AG20443 (cell line): ENCODE measurements at regions not wholly inside any gene's neighbourhood (a gene's known extent, or its start where the extent isn't known, plus 50 kb on each side); places are given as distances from the start of the nearest gene placed in this dataset.

Source experiments
- DNase-seq: peaks from one replicate; pipeline ENCODE4 v3.0.0; 2012; ENCODE audit warnings: low spot score, mixed read lengths

- peak; percentile 58 for DNase-seq
Observed at GRCh38 chr3:44021651-44022594, 219.8 kb upstream of the TOPAZ1 start.

GRCh38 chr3:44023961-44024593, 217.6 kb upstream of the TOPAZ1 start:
- DNase-seq: no peak

GRCh38 chr3:44026220-44026865, 215.3 kb upstream of the TOPAZ1 start:
- DNase-seq: no peak

DNA sequence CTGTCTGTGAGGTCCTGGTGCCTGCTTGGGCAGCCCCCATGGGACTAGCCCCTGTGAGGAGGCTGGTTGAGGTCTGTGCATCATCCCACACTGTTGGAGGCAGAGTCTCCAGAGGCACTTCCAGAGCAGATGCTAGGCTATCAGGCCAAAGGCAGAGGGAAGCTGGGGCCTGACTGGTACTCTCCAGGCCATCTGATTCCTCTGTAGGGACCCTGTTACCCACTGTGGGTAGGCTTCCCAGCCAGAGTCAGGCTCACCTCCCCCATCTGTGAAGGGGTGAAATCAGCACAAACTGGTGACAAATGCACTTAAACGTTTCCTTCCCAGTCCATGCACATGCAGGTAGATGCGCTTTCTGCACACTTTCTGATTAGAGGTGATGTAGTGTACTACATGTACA, 212.6 kb upstream of the TOPAZ1 start:
- DNase-seq: no peak

DNA sequence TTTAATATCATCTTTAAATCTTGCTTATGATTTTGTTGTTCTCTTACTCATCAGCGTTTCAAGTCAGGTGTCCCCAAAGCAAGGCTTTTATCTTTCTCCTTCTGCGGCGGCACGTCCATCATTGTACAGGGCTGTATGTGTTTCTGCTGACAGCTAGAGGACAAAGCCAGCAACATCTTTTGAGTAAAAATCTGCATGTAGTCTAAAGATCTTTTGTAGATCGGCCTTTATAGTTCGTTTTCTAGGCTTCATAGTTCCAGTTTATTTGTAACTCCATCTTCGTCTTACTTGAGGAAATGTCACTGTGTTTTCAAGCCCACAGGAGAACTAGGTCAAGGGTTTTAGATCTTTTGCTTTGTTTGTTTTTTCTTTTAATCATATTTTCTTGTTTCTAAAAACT, 211.4 kb upstream of the TOPAZ1 start:
- no peak for DNase-seq

GRCh38 chr3:44030687-44031305, 210.9 kb upstream of the TOPAZ1 start:
- DNase-seq: no peak

DNA sequence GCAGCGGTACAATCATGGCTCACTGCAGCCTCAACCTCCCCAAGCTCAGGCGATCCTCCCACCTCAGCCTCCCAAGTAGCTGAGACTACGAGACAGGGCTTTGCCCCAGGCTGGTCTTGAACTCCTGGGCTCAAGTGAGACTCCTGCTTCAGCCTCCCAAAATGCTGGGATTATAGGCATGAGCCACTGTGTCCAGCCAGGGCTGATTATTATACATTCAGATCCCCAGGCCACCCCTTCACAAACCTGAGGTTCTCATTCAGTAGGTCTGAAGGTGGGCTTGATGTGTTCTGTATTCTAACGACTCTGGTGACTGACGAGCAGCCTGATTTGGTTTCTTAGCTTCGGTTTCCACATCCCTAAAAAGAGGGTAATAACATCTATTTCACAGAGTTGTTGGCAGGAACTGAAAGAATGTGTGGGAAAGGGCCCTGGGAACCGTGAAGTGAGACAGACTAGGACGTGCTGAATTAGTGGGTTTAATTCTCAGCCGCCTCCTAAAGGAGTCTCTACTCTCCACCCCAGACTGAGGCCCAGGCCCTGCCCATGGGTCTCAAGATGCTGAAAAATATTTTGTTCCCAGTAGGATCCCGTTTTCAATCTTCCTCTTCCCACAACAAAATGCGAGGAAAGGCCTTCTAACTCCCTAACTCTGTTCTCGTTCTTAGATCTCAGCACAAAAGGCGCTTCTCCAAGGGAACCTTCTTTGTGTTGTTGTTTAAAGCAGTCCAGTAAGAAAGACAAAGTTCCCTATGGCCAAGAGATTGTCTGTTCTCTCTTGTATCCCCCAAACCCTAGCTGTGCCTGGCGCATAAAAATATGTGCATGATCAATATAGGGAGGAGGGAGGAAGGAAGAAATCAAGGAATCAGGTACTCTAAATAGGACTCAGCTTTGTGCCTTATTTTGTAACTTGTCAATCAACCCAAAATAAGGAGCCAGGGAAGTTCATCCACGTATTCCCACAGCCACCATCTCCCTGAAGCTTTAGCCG, 210.0 kb upstream of the TOPAZ1 start:
- DNase-seq: no peak

GRCh38 chr3:44032487-44032886, 209.2 kb upstream of the TOPAZ1 start:
- DNase-seq: no peak

DNA sequence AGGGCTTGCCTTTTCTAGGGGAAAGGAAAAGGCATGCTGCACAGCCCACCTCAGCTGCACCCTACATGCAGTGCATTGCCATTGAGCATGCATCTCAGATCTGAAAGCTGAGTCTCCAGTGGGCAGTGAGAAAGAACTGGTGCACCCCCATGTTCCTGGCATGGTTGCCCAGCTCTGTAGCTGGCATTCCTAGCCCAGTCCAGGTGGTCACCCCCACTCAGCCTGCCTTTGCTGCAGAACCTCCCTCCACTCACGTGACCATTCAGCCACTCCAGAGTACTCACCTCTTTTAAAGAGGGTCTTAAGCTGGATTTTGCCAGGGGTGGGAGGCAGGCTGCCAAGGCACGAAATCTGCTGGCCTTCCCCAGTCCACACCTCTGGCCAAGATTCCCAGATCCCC, 208.6 kb upstream of the TOPAZ1 start:
- DNase-seq: no peak

DNA sequence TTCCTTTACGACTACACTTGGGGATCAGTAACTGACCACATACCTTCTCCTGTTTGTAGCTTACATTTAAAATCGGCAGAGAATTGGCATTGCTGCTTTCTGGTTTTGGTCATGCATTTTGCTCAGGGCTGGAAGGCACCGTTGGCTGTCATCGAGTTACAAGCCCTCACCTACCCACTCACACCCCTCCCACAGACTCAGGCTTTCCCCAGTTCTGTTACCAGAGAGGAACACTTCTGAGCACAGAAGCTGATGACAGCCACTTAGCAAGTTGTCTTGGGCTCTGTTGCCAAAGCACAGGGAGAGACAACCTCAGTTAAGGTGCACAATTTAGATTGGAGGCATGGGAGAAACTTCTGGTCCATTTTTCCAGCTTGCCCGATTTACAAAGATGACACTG, 204.8 kb upstream of the TOPAZ1 start:
- no peak for DNase-seq

DNA sequence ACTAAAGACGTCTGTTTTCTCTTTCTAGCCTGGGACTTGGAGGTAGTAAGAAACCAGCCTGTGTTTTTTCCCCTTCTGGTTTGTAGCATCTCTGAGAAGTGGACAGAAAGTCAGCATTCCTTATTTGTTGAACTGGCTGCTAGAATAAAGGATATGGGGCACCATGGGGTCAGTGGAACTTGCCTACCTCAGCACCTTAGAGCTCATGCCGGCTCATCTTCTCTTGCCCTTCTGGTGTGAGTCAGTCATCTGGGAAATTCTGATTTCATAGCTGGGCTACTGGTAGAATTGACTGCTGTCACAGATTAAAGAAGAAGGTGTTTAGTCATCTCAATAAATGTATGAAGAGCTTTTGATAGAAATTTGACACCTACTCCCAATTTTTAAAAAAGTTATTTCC, 202.7 kb upstream of the TOPAZ1 start:
- no peak for DNase-seq

- DNase-seq: no peak
Observed at GRCh38 chr3:44041726-44042125, 200.0 kb upstream of the TOPAZ1 start.

DNA sequence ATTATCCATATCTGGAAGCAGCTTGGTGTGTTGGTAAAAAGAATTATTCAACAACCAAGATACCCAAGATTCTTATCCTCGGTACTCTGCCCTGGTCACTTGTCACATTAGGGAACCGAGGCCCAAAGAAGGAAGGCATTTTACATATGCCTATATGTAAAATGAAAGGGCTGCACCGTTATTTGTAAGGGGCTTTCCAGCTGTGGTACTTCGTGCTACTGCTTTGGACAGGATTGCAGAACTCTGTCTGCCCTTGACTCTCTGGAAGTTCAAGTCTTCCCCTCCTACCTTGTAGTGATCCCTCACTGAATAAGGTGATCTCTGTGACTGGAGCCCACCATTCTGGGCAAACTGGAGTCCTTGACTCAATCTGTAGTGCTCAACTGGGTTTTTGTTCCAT, 198.9 kb upstream of the TOPAZ1 start:
- no peak for DNase-seq

DNA sequence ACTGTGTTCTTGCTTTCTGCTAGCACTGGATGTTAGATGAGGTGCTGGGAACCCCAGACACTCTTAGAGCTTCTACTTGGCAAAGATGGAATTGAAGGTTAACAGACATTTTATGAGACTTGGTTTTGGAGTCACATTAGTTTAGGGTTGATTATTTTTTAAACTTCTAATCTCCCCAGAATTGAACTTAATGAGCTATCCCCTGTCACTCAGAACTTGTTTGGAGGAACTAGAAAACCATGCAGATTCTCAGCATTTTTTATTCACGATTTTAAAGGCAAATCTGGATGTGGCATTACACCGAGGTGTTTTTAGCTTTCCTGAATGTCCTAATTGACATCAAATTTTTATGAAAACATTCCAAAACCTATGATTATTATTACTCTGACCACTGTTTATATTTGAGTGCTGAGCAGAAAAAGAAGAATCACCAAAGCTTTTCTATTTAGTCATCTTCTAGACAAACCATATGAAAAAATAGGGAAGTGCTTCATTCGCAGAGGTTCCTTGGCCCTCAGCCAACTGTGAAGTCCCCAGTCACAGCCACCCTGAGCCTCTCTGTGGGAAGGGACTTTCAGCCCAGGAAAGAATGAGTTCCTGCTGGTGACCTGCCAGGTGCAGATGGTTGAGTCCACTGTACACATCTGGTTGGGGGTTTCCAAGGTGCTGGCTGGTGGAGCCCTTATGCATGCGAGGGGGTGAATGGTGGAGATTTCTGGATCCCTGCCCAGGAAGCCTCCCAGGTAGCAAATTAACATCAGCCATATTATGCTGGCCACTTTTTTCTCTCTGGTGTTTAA, 196.0 kb upstream of the TOPAZ1 start:
- no peak for DNase-seq

- no peak for DNase-seq
Observed at GRCh38 chr3:44047796-44048195, 193.9 kb upstream of the TOPAZ1 start.

DNA sequence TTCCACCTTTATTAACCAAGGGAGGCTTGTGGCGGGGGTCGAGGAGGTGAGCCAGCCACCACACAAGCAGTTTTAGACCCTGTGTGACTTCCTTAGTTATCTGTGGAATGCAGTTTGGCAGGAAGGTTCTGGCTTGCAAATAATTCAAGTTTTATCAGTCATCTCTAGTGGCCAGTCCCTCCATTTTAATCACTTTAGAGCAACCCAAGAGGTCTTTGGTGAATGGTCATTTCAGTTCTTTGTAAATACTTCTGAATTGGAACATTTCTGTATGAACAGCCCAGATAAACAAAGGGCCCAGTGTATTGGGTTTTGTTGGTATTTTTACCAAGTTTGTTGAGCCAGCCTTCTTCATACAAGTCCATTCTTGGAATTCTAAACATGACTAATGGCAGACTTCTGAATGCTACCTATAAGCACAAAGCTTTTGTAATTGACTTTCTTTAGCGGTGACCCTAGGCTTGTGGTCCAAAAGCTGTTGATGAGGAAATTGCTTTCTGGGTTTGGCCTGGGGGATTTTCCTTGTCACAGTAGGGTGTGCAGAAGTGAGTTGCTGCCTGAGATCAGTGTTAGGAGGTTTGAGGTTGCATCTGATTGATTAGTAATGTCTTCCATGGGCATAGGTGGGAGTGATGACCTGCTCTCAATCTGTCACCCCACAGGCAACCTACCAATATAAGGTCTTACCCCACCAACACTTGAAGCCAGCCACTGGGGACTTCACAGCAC, 193.3 kb upstream of the TOPAZ1 start:
- peak; percentile 35 for DNase-seq

- DNase-seq: no peak
Observed at GRCh38 chr3:44048949-44049348, 192.7 kb upstream of the TOPAZ1 start.

DNA sequence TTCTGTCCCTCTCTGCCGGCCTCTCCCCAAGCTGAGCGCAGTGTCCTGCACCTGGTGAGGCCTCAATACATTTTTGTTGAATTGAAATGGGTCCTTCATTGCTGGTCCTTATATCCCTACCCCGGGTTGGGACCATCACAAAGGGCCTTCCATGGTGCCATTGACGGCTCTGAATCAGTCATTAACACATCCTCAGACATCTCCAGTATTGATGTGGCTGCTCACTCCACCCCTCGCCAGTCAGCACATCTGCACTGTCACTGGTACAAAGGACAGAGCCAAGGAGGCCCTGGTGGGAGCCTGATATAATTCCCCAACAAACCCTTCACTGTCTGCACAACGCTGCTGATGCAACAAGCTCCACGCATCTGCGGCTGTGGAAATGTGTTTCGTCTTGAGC, 191.6 kb upstream of the TOPAZ1 start:
- DNase-seq: no peak

GRCh38 chr3:44050867-44051266, 190.8 kb upstream of the TOPAZ1 start:
- DNase-seq: no peak

GRCh38 chr3:44055951-44056350, 185.7 kb upstream of the TOPAZ1 start:
- DNase-seq: peak; percentile 49
